HG02642 (cell line): ENCODE measurements at regions not wholly inside any gene's neighbourhood (a gene's known extent, or its start where the extent isn't known, plus 50 kb on each side); places are given as distances from the start of the nearest gene placed in this dataset.
"Not testable (repeated sequence)": the region's sequence is repeated elsewhere in the genome, so short reads cannot be mapped to it uniquely, and the experiment has no call there.

Experiments
- ATAC-seq: cut with Tn5 transposase; IDR thresholded peaks from one replicate; pipeline ENCODE4 v1.9.1; 2021; ENCODE audit warnings: mild to moderate bottlenecking; ENCODE audit not compliant: unreplicated experiment, poor library complexity

- ATAC-seq = not testable (repeated sequence)
Observed at GRCh38 chr6:27827477-27827876, 84.7 kb downstream of the OR2B2 start.

GRCh38 chr6:27826612-27826985 lies 85.6 kb downstream of the OR2B2 start:
- ATAC-seq = not testable (repeated sequence)

GRCh38 chr6:27825848-27826611 lies 86.2 kb downstream of the OR2B2 start:
- not testable (repeated sequence) for ATAC-seq

- ATAC-seq = no peak
Observed at GRCh38 chr6:27825025-27825793, 87.0 kb downstream of the OR2B2 start.

- peak; percentile 77 for ATAC-seq
Observed at GRCh38 chr6:27824211-27825024, 87.8 kb downstream of the OR2B2 start.

- peak; percentile 86 for ATAC-seq
Observed at GRCh38 chr6:27823714-27824210, 88.4 kb downstream of the OR2B2 start.

- ATAC-seq = no peak
Observed at GRCh38 chr6:27816906-27817305, 95.3 kb downstream of the OR2B2 start.

GRCh38 chr6:27814665-27815424 lies 97.4 kb downstream of the OR2B2 start:
- ATAC-seq = peak; percentile 63

- ATAC-seq = not testable (repeated sequence)
Observed at GRCh38 chr6:27814415-27814664, 97.9 kb downstream of the OR2B2 start.

GRCh38 chr6:27812805-27813492 lies 99.2 kb downstream of the OR2B2 start:
- ATAC-seq = no peak

GRCh38 chr6:27812078-27812804 lies 100.0 kb downstream of the OR2B2 start:
- ATAC-seq = no peak

GRCh38 chr6:27811451-27811772 lies 100.8 kb downstream of the OR2B2 start:
- ATAC-seq = no peak

GRCh38 chr6:27810768-27811450 lies 101.3 kb downstream of the OR2B2 start:
- no peak for ATAC-seq

- ATAC-seq = peak; percentile 36
Observed at GRCh38 chr6:27809939-27810767, 102.0 kb downstream of the OR2B2 start.

- no peak for ATAC-seq
Observed at GRCh38 chr6:27809067-27809938, 102.9 kb downstream of the OR2B2 start.

GRCh38 chr6:27808242-27809066 lies 103.7 kb downstream of the OR2B2 start:
- ATAC-seq = peak; percentile 8
